Stomach (tissue), 4 donors: ENCODE measurements at regions not wholly inside any gene's neighbourhood (a gene's known extent, or its start where the extent isn't known, plus 50 kb on each side); places are given as distances from the start of the nearest gene placed in this dataset.
"Not testable (repeated sequence)": the region's sequence is repeated elsewhere in the genome, so short reads cannot be mapped to it uniquely, and the experiment has no call there.

ENCODE experiments used
- CTCF ChIP-seq, 7 experiments: fragments of 450-650 bp in 4 of 7; fragments of 200-600 bp in 3 of 7; sonication (generic) in 3 of 7; IDR thresholded peaks; one replicate each; pipeline ENCODE4 v1.5.1; 2016 to 2019; ENCODE audit warnings: antibody characterized with exemption in 7 of 7, control low read depth in 2 of 7, mild to moderate bottlenecking in 1 of 7
- POLR2A ChIP-seq, 4 donors: fragments of 450-650 bp; IDR thresholded peaks; one replicate each; pipeline ENCODE4 v1.6.1; 2016; ENCODE audit warnings: antibody characterized with exemption in 4 of 4, control low read depth in 2 of 4, mild to moderate bottlenecking in 1 of 4, moderate library complexity in 1 of 4

DNA sequence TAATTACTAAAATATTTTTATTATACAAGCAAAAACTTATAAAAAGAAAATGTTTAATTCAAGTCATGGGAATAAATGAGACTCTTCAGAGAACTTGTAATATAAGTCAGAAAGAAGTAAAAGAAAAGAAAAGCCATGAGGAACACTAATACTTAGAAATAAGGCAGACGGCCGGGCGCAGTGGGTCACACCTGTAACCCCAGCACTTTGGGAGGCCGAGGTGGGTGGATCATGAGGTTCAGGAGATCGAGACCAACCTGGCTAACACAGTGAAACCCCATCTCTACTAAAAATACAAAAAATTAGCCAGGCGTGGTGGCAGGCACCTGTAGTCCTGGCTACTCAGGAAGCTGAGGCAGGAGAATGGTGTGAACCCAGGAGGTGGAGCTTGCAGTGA lies 528.6 kb downstream of the IRS2 start:
- TF ChIP-seq POLR2A, CTCF (IDR thresholded peaks at IDR 0.05): not testable (repeated sequence)
